Nephron progenitor cell (in vitro differentiated cells): ENCODE measurements at regions not wholly inside any gene's neighbourhood (a gene's known extent, or its start where the extent isn't known, plus 50 kb on each side); places are given as distances from the start of the nearest gene placed in this dataset.
A peak's percentile ranks its signal among the peaks of the same experiment; 100 is the strongest.

ENCODE experiments used
- DNase-seq: peaks from one replicate; pipeline ENCODE4 v3.0.0; 2021
- H3K27ac Mint-ChIP-seq: 2 replicates; pipeline ENCODE4 v1.8.0; 2021; ENCODE audit warnings: mild to moderate bottlenecking, moderate library complexity, mixed read lengths
- H3K27me3 Mint-ChIP-seq: 2 replicates; pipeline ENCODE4 v1.8.0; 2021; ENCODE audit warnings: mild to moderate bottlenecking, low read depth, mixed read lengths; ENCODE audit not compliant: poor library complexity
- H3K36me3 Mint-ChIP-seq: 2 replicates; pipeline ENCODE4 v1.8.0; 2021; ENCODE audit warnings: low read depth, mixed read lengths
- H3K4me1 Mint-ChIP-seq: 2 replicates; pipeline ENCODE4 v1.8.0; 2021; ENCODE audit warnings: mixed read lengths
- H3K4me3 Mint-ChIP-seq: 2 replicates; pipeline ENCODE4 v1.8.0; 2021; ENCODE audit warnings: mild to moderate bottlenecking, moderate library complexity, mixed read lengths
- H3K9me3 Mint-ChIP-seq: 2 replicates; pipeline ENCODE4 v1.8.0; 2021; ENCODE audit warnings: mild to moderate bottlenecking, moderate library complexity, mixed read lengths
- CTCF ChIP-seq: fragments of 200-600 bp; sonication (generic); IDR thresholded peaks from 2 replicates; pipeline ENCODE4 v1.5.0; 2021; ENCODE audit warnings: antibody characterized with exemption

GRCh38 chr6:4018171-4018923 lies 60.6 kb downstream of the FAM217A start:
- Mint-ChIP-seq H3K27me3 (no peaks in the 10 kb centered on the region), H3K27ac (peak overlapping the region; percentile 100), H3K36me3 (peaks cover 34% of the 10 kb centered on the region), H3K4me3 (peak overlapping the region; percentile 100), H3K9me3 (peaks cover 26% of the 10 kb centered on the region), H3K4me1 (peaks cover 56% of the 10 kb centered on the region)
- TF ChIP-seq CTCF, result no peak
- DNase-seq, result peak; percentile 96
